Heart left ventricle (tissue), 13 donors: ENCODE measurements at regions not wholly inside any gene's neighbourhood (a gene's known extent, or its start where the extent isn't known, plus 50 kb on each side); places are given as distances from the start of the nearest gene placed in this dataset.

Source experiments
- POLR2A ChIP-seq, 2 donors: fragments of 450-650 bp; IDR thresholded peaks; one replicate each; pipeline ENCODE4 v1.6.1; 2017; ENCODE audit warnings: antibody characterized with exemption in 2 of 2, mild to moderate bottlenecking in 2 of 2, moderate library complexity in 2 of 2
- TF ChIP-seq, protein P1 (sequence below), 12 donors: fragments of 200-600 bp; sonication (generic) in 4 of 12; IDR thresholded peaks; one replicate each; pipeline versions ENCODE4 v1.5.0 to v1.8.0; 2018 to 2022; ENCODE audit warnings: antibody characterized with exemption in 12 of 12, mild to moderate bottlenecking in 5 of 12
- donor health status: ischemic (EF 13 %, LVEDD 7.1; RV severe dilation, severe dysfunction).
- donor health status: DM: no; HTN: yes; CAD: no.
- donor health status: DM: no; HTN: no; CAD: no.
- donor health status: ischemic (EF 25% LVEDD 6.9; RV normal size, moderate dysfunction).
- donor health status: ischemic (EF 25% LVEDD 5.7; RV mildly dilated, moderate dysfunction).
- donor health status: ischemic (EF 35%, LVEDD 5.7; RV mildly dilated, moderate dysfunction).
- donor health status: nonischemic (EF 11% LVEDD 7.7; RV severe dilation, severe dysfunction).
- donor health status: DM: yes; HTN: yes; CAD: no.
- donor health status: PGD.
- donor health status: ischemic (EF 29% LVEDD 5.4; RV normal size, mild dysfunction).
- donor health status: nonischemic (EF 23%, LVEDD 6.1; RV moderate dilation, normal function).

DNA sequence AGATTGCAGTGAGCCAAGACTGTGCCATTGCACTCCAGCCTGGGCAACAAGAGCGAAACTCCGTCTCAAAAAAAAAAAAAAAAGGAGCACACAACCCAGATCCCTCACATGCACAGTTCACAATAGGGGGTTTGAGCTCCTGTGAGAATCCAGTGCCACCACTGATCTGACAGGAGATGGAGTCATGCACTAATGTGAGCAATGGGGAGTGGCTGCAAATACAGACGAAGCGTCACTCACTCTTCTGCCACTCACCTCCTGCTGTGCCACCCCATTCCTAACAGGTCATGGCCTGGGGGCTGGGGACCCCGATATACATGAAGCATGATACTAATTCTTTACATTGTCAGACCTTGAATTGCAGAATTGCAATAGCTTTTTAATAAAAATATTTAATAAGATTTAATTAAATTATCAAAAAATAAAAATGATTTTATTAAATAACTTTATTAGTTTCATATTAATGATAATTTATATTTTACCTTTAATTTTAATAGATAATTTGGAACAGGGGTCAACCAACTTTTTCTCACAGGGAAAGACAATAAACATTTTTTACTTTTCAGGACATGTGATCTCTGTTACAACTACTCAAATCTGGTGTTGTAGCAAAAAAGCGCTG, 171.4 kb downstream of the COPRS start:
- TF ChIP-seq POLR2A (IDR thresholded peaks at IDR 0.05) = no peak
- TF ChIP-seq, protein P1, sequence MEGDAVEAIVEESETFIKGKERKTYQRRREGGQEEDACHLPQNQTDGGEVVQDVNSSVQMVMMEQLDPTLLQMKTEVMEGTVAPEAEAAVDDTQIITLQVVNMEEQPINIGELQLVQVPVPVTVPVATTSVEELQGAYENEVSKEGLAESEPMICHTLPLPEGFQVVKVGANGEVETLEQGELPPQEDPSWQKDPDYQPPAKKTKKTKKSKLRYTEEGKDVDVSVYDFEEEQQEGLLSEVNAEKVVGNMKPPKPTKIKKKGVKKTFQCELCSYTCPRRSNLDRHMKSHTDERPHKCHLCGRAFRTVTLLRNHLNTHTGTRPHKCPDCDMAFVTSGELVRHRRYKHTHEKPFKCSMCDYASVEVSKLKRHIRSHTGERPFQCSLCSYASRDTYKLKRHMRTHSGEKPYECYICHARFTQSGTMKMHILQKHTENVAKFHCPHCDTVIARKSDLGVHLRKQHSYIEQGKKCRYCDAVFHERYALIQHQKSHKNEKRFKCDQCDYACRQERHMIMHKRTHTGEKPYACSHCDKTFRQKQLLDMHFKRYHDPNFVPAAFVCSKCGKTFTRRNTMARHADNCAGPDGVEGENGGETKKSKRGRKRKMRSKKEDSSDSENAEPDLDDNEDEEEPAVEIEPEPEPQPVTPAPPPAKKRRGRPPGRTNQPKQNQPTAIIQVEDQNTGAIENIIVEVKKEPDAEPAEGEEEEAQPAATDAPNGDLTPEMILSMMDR (IDR thresholded peaks at IDR 0.05) = no peak
